ENCODE measurements at regions not wholly inside any gene's neighbourhood (a gene's known extent, or its start where the extent isn't known, plus 50 kb on each side); places are given as distances from the start of the nearest gene placed in this dataset.

DNA sequence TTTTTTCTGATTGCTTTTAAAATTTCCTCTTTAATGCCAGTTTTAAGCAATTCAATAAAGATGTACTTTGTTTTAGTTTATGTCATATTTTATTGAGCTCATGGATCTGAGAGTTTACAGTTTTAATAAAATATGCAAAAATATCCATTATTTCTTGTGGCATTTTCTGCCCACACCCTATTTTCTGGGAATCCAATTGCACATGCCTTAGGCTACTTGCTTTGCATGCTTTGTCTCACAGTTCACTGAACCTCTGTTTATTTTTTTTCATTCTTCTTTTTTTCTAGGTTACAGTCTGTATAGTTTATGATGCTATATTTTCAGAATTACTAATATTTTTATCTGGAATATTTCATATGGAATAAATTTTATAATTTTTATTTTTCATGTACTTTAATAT lies 1258.0 kb downstream of the FSCB start:
- TF ChIP-seq, protein P1, sequence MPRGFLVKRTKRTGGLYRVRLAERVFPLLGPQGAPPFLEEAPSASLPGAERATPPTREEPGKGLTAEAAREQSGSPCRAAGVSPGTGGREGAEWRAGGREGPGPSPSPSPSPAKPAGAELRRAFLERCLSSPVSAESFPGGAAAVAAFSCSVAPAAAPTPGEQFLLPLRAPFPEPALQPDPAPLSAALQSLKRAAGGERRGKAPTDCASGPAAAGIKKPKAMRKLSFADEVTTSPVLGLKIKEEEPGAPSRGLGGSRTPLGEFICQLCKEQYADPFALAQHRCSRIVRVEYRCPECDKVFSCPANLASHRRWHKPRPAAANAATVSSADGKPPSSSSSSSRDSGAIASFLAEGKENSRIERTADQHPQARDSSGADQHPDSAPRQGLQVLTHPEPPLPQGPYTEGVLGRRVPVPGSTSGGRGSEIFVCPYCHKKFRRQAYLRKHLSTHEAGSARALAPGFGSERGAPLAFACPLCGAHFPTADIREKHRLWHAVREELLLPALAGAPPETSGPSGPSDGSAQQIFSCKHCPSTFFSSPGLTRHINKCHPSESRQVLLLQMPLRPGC (tag by site-specific recombination; IDR thresholded peaks at IDR 0.05), result no peak
- TF ChIP-seq RBAK (tag by site-specific recombination; IDR thresholded peaks at IDR 0.05), result no peak
- no peak for TF ChIP-seq ZNF623 (tag by site-specific recombination; IDR thresholded peaks at IDR 0.05)
- TF ChIP-seq ZNF549 (tag by site-specific recombination; IDR thresholded peaks at IDR 0.05), result no peak
- H3K9me3 ChIP-seq (ENCODE audit: control insufficient read depth, insufficient read depth, low read depth, low read length), result no peaks in the 10 kb centered on the region
- H3K4me1 ChIP-seq (ENCODE audit: control insufficient read depth, insufficient read depth, low read length), result no peaks in the 10 kb centered on the region
- H3K27ac ChIP-seq (ENCODE audit: extremely low read depth, low read depth, low read length), result no peak overlapping the region
- ChIA-PET CTCF (interaction anchor here (0.6 kb wide), 1 partner anchor 1400 kb away, joined by 3 read pairs; no protein-coding TSS in a partner anchor), POLR2A (no interaction called here)
- no peak overlapping the region for H3K4me3 ChIP-seq (ENCODE audit: low read depth, low read length)
- H3K36me3 ChIP-seq (ENCODE audit: control insufficient read depth in 2 of 2, insufficient read depth in 1 of 2, low read length in 2 of 2), result no peaks in the 10 kb centered on the region

DNA sequence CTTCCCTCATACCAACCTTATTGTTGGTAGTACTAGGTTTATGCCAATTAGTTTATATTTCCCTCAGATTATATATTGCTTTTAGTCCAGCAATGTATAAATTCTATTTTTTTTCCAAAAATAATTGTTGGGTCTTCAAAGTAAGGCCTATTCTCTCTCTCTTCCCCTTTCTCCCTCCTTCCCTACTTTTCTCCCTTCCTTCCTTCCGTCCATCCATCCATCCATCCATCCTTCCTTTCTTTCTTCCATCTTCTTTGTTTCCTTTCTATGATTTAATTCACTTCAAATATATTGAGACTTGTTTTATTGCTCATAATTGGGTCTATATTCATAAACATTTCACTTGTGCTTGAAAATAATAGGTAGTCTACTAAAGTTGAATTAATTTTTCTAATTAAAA lies 1259.2 kb downstream of the FSCB start:
- TF ChIP-seq, protein P2, sequence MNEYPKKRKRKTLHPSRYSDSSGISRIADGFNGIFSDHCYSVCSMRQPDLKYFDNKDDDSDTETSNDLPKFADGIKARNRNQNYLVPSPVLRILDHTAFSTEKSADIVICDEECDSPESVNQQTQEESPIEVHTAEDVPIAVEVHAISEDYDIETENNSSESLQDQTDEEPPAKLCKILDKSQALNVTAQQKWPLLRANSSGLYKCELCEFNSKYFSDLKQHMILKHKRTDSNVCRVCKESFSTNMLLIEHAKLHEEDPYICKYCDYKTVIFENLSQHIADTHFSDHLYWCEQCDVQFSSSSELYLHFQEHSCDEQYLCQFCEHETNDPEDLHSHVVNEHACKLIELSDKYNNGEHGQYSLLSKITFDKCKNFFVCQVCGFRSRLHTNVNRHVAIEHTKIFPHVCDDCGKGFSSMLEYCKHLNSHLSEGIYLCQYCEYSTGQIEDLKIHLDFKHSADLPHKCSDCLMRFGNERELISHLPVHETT (tag by site-specific recombination; IDR thresholded peaks at IDR 0.05), result no peak
- TF ChIP-seq ZNF132 (tag by site-specific recombination; IDR thresholded peaks at IDR 0.05; ENCODE audit: borderline replicate concordance) (no peak), ZFP37 (tag by site-specific recombination; IDR thresholded peaks at IDR 0.05) (no peak), YY1 (tag by site-specific recombination; IDR thresholded peaks at IDR 0.05) (no peak), ZNF529 (tag by site-specific recombination; IDR thresholded peaks at IDR 0.05; ENCODE audit: insufficient replicate concordance) (no peak), ZNF76 (tag by site-specific recombination; IDR thresholded peaks at IDR 0.05; ENCODE audit: borderline replicate concordance, low read depth) (no peak)
- no peaks in the 10 kb centered on the region for H3K4me1 ChIP-seq (ENCODE audit: control insufficient read depth, insufficient read depth, low read length)
- no peak overlapping the region for H3K27ac ChIP-seq (ENCODE audit: extremely low read depth, low read depth, low read length)
- POLR2A ChIA-PET, result no interaction called here
- no peak overlapping the region for H3K4me3 ChIP-seq (ENCODE audit: low read depth, low read length)
- H3K9me3 ChIP-seq (ENCODE audit: control insufficient read depth, insufficient read depth, low read depth, low read length), result no peaks in the 10 kb centered on the region
- CTCF ChIA-PET, result no interaction called here
- no peaks in the 10 kb centered on the region for H3K36me3 ChIP-seq (ENCODE audit: control insufficient read depth in 2 of 2, insufficient read depth in 1 of 2, low read length in 2 of 2)

DNA sequence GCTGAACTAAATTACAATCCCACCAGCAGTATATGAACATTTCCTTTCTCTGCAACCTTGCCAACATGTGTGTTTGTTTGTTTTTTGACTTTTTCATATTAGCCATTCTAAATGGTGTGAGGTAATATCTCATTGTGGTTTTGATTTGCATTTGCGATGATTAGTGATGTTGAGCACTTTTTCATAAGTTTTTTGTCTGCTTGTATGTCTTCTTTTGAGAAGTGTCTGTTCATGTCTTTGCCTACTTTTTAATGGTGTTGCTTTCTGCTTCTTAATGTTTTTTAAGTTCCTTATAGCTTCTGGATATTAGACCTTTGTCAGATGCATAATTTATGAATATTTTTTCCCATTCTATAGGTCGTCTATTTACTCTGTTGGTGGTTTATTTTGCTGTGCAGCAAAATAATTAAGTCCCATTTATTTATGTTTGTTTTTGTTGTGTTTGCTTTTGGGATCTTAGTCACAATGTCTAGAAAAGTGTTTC lies 1262.9 kb downstream of the FSCB start:
- POLR2A ChIA-PET, result no interaction called here
- CTCF ChIA-PET, result no interaction called here

More for the DNA sequence above, 1262.9 kb downstream of the FSCB start:
- no peaks in the 10 kb centered on the region for H3K4me1 ChIP-seq (ENCODE audit: control insufficient read depth, insufficient read depth, low read length)
- H3K9me3 ChIP-seq (ENCODE audit: control insufficient read depth, insufficient read depth, low read depth, low read length), result no peaks in the 10 kb centered on the region
- H3K27ac ChIP-seq (ENCODE audit: extremely low read depth, low read depth, low read length), result no peak overlapping the region
- H3K4me3 ChIP-seq (ENCODE audit: low read depth, low read length), result no peak overlapping the region
- no peak for TF ChIP-seq ZNF266 (tag by site-specific recombination; IDR thresholded peaks at IDR 0.05; ENCODE audit: low read depth)
- TF ChIP-seq, protein P3, sequence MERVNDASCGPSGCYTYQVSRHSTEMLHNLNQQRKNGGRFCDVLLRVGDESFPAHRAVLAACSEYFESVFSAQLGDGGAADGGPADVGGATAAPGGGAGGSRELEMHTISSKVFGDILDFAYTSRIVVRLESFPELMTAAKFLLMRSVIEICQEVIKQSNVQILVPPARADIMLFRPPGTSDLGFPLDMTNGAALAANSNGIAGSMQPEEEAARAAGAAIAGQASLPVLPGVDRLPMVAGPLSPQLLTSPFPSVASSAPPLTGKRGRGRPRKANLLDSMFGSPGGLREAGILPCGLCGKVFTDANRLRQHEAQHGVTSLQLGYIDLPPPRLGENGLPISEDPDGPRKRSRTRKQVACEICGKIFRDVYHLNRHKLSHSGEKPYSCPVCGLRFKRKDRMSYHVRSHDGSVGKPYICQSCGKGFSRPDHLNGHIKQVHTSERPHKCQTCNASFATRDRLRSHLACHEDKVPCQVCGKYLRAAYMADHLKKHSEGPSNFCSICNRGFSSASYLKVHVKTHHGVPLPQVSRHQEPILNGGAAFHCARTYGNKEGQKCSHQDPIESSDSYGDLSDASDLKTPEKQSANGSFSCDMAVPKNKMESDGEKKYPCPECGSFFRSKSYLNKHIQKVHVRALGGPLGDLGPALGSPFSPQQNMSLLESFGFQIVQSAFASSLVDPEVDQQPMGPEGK (tag by site-specific recombination; IDR thresholded peaks at IDR 0.05), result no peak
- no peak for TF ChIP-seq ZNF596 (tag by site-specific recombination; IDR thresholded peaks at IDR 0.05)
- TF ChIP-seq, protein P4, sequence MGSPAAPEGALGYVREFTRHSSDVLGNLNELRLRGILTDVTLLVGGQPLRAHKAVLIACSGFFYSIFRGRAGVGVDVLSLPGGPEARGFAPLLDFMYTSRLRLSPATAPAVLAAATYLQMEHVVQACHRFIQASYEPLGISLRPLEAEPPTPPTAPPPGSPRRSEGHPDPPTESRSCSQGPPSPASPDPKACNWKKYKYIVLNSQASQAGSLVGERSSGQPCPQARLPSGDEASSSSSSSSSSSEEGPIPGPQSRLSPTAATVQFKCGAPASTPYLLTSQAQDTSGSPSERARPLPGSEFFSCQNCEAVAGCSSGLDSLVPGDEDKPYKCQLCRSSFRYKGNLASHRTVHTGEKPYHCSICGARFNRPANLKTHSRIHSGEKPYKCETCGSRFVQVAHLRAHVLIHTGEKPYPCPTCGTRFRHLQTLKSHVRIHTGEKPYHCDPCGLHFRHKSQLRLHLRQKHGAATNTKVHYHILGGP (tag by site-specific recombination; IDR thresholded peaks at IDR 0.05), result no peak
- no peak for TF ChIP-seq ZNF843 (tag by site-specific recombination; IDR thresholded peaks at IDR 0.05)
- no peak for TF ChIP-seq PRDM1 (tag by site-specific recombination; IDR thresholded peaks at IDR 0.05)
- no peak for TF ChIP-seq ZNF202 (tag by site-specific recombination; IDR thresholded peaks at IDR 0.05; ENCODE audit: borderline replicate concordance)
- no peak for TF ChIP-seq ZNF610 (tag by site-specific recombination; IDR thresholded peaks at IDR 0.05; ENCODE audit: borderline replicate concordance)
- no peak for TF ChIP-seq SP2 (tag by site-specific recombination; IDR thresholded peaks at IDR 0.05)
- no peak for TF ChIP-seq ZNF132 (tag by site-specific recombination; IDR thresholded peaks at IDR 0.05; ENCODE audit: borderline replicate concordance)
- no peak for TF ChIP-seq ZNF274 (IDR thresholded peaks at IDR 0.05; ENCODE audit: low read length)
- no peak for TF ChIP-seq ZNF274 (tag by site-specific recombination; IDR thresholded peaks at IDR 0.05; ENCODE audit: borderline replicate concordance)
- no peak for TF ChIP-seq ZNF16 (tag by site-specific recombination; IDR thresholded peaks at IDR 0.05; ENCODE audit: low read depth)
- TF ChIP-seq ZNF394 (tag by site-specific recombination; IDR thresholded peaks at IDR 0.05; ENCODE audit: borderline replicate concordance), result no peak
- no peak for TF ChIP-seq ZNF157 (tag by site-specific recombination; IDR thresholded peaks at IDR 0.05)
- TF ChIP-seq, protein P5, sequence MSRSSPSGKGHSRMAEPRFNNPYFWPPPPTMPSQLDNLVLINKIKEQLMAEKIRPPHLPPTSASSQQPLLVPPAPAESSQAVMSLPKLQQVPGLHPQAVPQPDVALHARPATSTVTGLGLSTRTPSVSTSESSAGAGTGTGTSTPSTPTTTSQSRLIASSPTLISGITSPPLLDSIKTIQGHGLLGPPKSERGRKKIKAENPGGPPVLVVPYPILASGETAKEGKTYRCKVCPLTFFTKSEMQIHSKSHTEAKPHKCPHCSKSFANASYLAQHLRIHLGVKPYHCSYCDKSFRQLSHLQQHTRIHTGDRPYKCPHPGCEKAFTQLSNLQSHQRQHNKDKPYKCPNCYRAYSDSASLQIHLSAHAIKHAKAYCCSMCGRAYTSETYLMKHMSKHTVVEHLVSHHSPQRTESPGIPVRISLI (tag by site-specific recombination; IDR thresholded peaks at IDR 0.05), result no peak
- no peaks in the 10 kb centered on the region for H3K36me3 ChIP-seq (ENCODE audit: control insufficient read depth in 2 of 2, insufficient read depth in 1 of 2, low read length in 2 of 2)

Measured in HEK293 (cell line).